Spinal cord (tissue), 9 donors: ENCODE measurements at regions not wholly inside any gene's neighbourhood (a gene's known extent, or its start where the extent isn't known, plus 50 kb on each side); places are given as distances from the start of the nearest gene placed in this dataset.

Source experiments
- DNase-seq, 6 donors: peaks; one replicate each; pipeline versions ENCODE4 v3.0.0 to v3.0.0-alpha.2; 2013 to 2015; ENCODE audit warnings: low spot score in 6 of 6, low read depth in 4 of 6
- H3K27ac ChIP-seq: one replicate; pipeline ENCODE4 v1.5.1; 2013; ENCODE audit warnings: low read depth, low read length, control low read depth
- H3K27me3 ChIP-seq: one replicate; pipeline ENCODE4 v1.6.1; 2013; ENCODE audit warnings: low read length; ENCODE audit not compliant: control insufficient read depth, insufficient read depth
- H3K36me3 ChIP-seq: one replicate; pipeline ENCODE4 v1.6.1; 2013; ENCODE audit warnings: low read length; ENCODE audit not compliant: control insufficient read depth, insufficient read depth
- H3K4me1 ChIP-seq: one replicate; pipeline ENCODE4 v1.6.1; 2013; ENCODE audit warnings: low read length; ENCODE audit not compliant: control insufficient read depth, insufficient read depth
- H3K4me3 ChIP-seq: one replicate; pipeline ENCODE4 v1.5.1; 2013; ENCODE audit warnings: low read depth, low read length, control low read depth
- H3K9me3 ChIP-seq: one replicate; pipeline ENCODE4 v1.6.1; 2013; ENCODE audit warnings: low read length; ENCODE audit not compliant: control insufficient read depth, insufficient read depth
- WGBS: methylation state at CpG from one replicate; pipeline ENCODE4 v1.1.5; 2013; ENCODE audit warnings: missing lambda C conversion rate; ENCODE audit not compliant: insufficient coverage; 5-methylcytosine and 5-hydroxymethylcytosine counted together
- donor health status: healthy.

GRCh38 chr5:68405026-68405684, 189.6 kb downstream of the PIK3R1 start:
- Histone ChIP-seq H3K36me3 (no peaks in the 10 kb centered on the region), H3K27ac (no peak overlapping the region), H3K27me3 (no peaks in the 10 kb centered on the region), H3K4me1 (peaks cover 6% of the 10 kb centered on the region), H3K9me3 (no peaks in the 10 kb centered on the region), H3K4me3 (no peak overlapping the region)
- no peak for DNase-seq
- 100% methylated on average over 1 of the region's 1 CpG for WGBS

GRCh38 chr5:68405784-68406743, 190.5 kb downstream of the PIK3R1 start:
- Histone ChIP-seq H3K4me1 (peaks cover 6% of the 10 kb centered on the region), H3K27ac (no peak overlapping the region), H3K36me3 (no peaks in the 10 kb centered on the region), H3K4me3 (no peak overlapping the region), H3K9me3 (no peaks in the 10 kb centered on the region), H3K27me3 (no peaks in the 10 kb centered on the region)
- no CpG with 5 or more reads among the region's 4 CpGs for WGBS
- no peak for DNase-seq

- no peaks in the 10 kb centered on the region for H3K36me3 ChIP-seq
- DNase-seq, result no peak
- H3K4me3 ChIP-seq, result no peak overlapping the region
- H3K4me1 ChIP-seq, result peaks cover 6% of the 10 kb centered on the region
- no peaks in the 10 kb centered on the region for H3K9me3 ChIP-seq
- no peaks in the 10 kb centered on the region for H3K27me3 ChIP-seq
- no peak overlapping the region for H3K27ac ChIP-seq
- WGBS, result 31% methylated on average over 5 of the region's 8 CpGs
Measured at GRCh38 chr5:68406767-68407241, 191.2 kb downstream of the PIK3R1 start.

- Histone ChIP-seq H3K27me3 (no peaks in the 10 kb centered on the region), H3K9me3 (no peaks in the 10 kb centered on the region), H3K36me3 (no peaks in the 10 kb centered on the region), H3K27ac (no peak overlapping the region), H3K4me3 (no peak overlapping the region), H3K4me1 (peaks cover 6% of the 10 kb centered on the region)
- no peak for DNase-seq
- WGBS, result no CpG with 5 or more reads among the region's 6 CpGs
Measured at GRCh38 chr5:68407311-68408239, 192.0 kb downstream of the PIK3R1 start.

GRCh38 chr5:68408345-68408871, 192.9 kb downstream of the PIK3R1 start:
- H3K9me3 ChIP-seq, result no peaks in the 10 kb centered on the region
- WGBS, result 83% methylated on average over 1 of the region's 3 CpGs
- H3K36me3 ChIP-seq, result no peaks in the 10 kb centered on the region
- DNase-seq, result no peak
- H3K4me3 ChIP-seq, result no peak overlapping the region
- H3K27ac ChIP-seq, result no peak overlapping the region
- H3K27me3 ChIP-seq, result no peaks in the 10 kb centered on the region
- peaks cover 6% of the 10 kb centered on the region for H3K4me1 ChIP-seq

GRCh38 chr5:68409259-68409658, 193.7 kb downstream of the PIK3R1 start:
- WGBS, result 100% methylated on average over 1 of the region's 3 CpGs
- DNase-seq, result no peak
- H3K27ac ChIP-seq, result no peak overlapping the region

GRCh38 chr5:68411161-68411560, 195.6 kb downstream of the PIK3R1 start:
- DNase-seq, result peak in 1 of 6 donors; percentile 62
- Histone ChIP-seq H3K9me3 (no peaks in the 10 kb centered on the region), H3K27ac (no peak overlapping the region), H3K36me3 (no peaks in the 10 kb centered on the region), H3K27me3 (no peaks in the 10 kb centered on the region), H3K4me1 (peaks cover 6% of the 10 kb centered on the region), H3K4me3 (no peak overlapping the region)
- no CpG with 5 or more reads among the region's 4 CpGs for WGBS

More at GRCh38 chr5:68409259-68409658, 193.7 kb downstream of the PIK3R1 start:
- H3K4me1 ChIP-seq, result peaks cover 6% of the 10 kb centered on the region
- no peaks in the 10 kb centered on the region for H3K27me3 ChIP-seq
- no peaks in the 10 kb centered on the region for H3K36me3 ChIP-seq
- H3K9me3 ChIP-seq, result no peaks in the 10 kb centered on the region
- H3K4me3 ChIP-seq, result no peak overlapping the region

GRCh38 chr5:68415177-68416085, 199.9 kb downstream of the PIK3R1 start:
- Histone ChIP-seq H3K36me3 (no peaks in the 10 kb centered on the region), H3K27me3 (no peaks in the 10 kb centered on the region), H3K27ac (no peak overlapping the region), H3K4me1 (peaks cover 4% of the 10 kb centered on the region), H3K4me3 (no peak overlapping the region), H3K9me3 (no peaks in the 10 kb centered on the region)
- no CpG with 5 or more reads among the region's 4 CpGs for WGBS
- DNase-seq, result peak in 1 of 6 donors; percentile 11
